GM19395 (cell line): ENCODE measurements at regions not wholly inside any gene's neighbourhood (a gene's known extent, or its start where the extent isn't known, plus 50 kb on each side); places are given as distances from the start of the nearest gene placed in this dataset.

ENCODE experiments used
- ATAC-seq: cut with Tn5 transposase; IDR thresholded peaks from one replicate; pipeline ENCODE4 v1.9.1; 2021; ENCODE audit warnings: mild to moderate bottlenecking, moderate library complexity; ENCODE audit not compliant: unreplicated experiment

DNA sequence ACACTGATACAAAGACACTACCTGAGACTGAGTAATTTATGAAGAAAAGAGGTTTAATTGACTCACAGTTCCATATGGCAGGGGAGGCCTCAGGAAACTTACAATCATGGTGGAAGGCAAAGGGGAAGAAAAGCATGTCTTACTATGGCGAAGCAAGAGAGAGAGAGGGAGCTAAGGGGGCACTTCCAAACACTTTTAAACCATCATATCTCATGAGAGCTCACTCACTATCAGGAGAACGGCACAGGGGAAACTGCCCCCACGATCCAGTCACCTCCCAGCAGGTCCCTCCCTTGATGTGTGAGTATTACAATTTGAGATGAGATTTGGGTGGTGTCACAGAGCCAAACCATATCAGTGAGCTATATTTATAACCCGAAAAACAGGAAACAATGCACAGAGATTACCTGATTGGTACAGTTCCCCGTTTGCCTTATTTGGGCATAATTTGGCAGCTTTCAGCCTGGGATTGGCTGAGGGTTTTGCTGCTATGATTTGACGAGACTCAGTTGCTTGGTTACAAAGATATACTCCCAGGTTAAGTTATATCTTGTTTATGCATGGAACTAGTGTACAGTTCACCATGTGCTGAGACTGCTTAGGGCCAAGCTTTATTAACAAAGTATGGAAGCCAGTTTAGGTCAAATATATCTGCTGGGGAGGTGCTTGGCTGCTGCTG lies 184.2 kb downstream of the NR2F2 start:
- no peak for ATAC-seq

- ATAC-seq = no peak
Observed at GRCh38 chr15:96515371-96515770, 184.9 kb downstream of the NR2F2 start.

DNA sequence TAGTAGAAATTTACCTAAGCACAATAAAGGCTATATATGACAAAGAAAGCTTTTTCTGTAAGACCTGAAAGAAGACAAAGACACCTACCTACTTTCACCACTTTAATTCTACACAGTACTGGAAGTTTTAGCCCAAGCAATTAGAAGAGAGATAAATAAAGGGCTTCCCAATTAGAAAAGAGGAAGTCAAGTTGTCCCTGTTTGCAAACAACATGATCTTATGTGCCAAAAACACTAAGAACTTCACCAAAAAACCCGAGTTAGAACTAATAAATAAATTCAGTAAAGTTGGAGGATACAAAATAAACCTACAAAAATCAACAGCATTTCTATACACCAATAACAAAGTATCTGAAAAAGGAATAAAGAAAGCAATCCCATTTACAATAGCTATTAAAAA lies 190.9 kb downstream of the NR2F2 start:
- no peak for ATAC-seq

DNA sequence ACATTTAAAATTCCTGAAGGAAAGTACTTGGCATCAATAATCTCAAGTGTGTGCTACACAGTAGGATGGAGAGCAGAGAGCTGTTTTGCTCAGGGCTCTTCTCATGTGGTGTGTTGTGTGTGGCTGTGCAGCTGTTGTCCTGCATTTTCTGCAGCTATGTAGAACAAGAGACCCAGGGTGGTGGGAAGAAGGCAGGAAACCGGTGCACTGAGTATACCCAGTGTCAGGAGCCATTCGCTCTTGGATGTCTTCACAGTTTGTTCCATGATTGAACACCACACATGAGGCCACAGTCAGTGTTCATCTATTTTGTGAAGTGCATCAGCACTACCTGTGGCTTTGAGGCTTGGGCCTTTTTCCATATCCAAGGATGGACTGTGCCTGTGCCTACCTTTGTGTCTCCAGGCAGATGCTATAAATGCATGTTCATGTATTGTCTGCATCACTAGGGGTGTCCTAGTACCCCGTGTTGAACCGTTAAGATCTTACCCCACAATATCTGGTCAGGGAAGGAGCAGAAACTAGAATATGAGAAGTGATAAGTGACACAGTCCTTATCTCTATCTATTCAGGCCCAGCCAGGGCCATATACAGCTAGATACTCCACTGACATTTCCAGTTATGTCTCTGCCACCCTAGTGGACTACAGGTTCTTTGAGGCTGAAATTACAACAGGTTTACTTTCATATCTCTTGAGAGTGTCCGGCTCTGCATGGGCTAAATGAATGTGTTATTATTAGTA lies 194.3 kb downstream of the NR2F2 start:
- no peak for ATAC-seq

- no peak for ATAC-seq
Observed at GRCh38 chr15:96535148-96535547, 204.6 kb downstream of the NR2F2 start.

GRCh38 chr15:96538491-96538890 lies 208.0 kb downstream of the NR2F2 start:
- ATAC-seq = no peak

GRCh38 chr15:96540283-96540682 lies 209.8 kb downstream of the NR2F2 start:
- ATAC-seq = no peak

GRCh38 chr15:96542130-96542770 lies 211.8 kb downstream of the NR2F2 start:
- no peak for ATAC-seq

- no peak for ATAC-seq
Observed at GRCh38 chr15:96544162-96544756, 213.8 kb downstream of the NR2F2 start.

- ATAC-seq = no peak
Observed at GRCh38 chr15:96549136-96549535, 218.6 kb downstream of the NR2F2 start.

- no peak for ATAC-seq
Observed at GRCh38 chr15:96551196-96551595, 220.7 kb downstream of the NR2F2 start.

DNA sequence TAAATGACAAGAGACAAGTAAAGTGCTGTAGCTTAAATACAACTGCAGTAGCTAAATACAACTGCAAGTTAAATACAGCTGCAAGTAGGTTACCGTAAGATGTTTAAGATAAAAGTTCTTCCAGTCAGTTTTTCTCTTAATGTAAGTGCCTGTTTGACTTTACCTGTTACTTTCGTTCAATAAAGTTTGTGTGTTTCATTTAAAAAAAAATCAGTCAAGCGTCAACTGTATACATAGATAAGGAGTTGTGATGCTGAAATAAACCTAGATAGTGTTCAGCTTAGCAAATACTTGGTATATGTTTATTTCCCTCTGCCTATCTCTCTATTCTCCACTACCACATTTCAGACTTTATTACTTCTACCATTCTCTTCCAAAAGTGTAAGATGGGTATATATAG lies 221.2 kb downstream of the NR2F2 start:
- ATAC-seq = no peak

GRCh38 chr15:96553006-96553405 lies 222.5 kb downstream of the NR2F2 start:
- ATAC-seq = no peak

GRCh38 chr15:96553451-96553850 lies 223.0 kb downstream of the NR2F2 start:
- no peak for ATAC-seq

DNA sequence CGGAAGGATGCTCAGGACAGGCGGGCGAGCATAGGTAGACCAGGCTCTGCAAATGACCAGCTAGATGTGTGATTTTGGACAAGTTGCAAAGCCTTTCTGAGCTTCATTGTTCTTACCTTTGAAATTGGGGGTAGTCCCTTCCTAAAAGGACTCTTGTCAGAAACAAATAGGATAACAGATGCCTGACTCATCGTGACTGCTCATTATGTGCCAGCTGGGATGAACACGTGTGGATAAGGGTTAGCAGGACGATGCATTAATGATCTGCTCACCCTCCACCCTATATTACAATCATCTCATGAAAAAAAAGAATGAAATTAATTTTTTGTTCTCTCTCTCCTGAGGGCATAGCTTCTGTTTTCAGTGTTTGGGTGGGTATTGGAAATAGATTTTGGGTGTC lies 223.4 kb downstream of the NR2F2 start:
- ATAC-seq = no peak

DNA sequence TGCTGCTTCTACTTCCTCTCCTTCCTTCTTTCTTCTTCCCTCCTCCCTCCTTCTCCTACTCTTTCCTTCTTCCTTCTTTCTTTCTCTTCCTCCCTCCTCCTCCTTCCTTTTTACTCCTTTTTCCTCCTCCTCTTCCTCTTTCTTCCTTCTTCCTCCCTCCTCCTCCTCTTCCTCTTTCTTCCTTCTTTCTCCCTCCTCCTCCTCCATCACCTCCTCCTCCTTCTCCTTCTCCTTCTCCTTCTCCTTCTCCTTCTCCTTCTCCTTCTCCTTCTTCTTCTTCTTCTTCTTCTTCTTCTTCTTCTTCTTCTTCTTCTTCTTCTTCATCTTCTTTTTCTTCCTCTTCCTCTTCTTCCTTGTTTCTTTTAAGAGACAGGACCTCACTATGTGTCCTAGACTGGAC lies 224.0 kb downstream of the NR2F2 start:
- no peak for ATAC-seq

GRCh38 chr15:96559087-96559486 lies 228.6 kb downstream of the NR2F2 start:
- no peak for ATAC-seq

GRCh38 chr15:96559631-96560030 lies 229.1 kb downstream of the NR2F2 start:
- no peak for ATAC-seq

GRCh38 chr15:96560246-96560895 lies 229.9 kb downstream of the NR2F2 start:
- no peak for ATAC-seq

- no peak for ATAC-seq
Observed at GRCh38 chr15:96561593-96561992, 231.1 kb downstream of the NR2F2 start.

- no peak for ATAC-seq
Observed at GRCh38 chr15:96564546-96564945, 234.0 kb downstream of the NR2F2 start.
